Common myeloid progenitor, CD34-positive (primary cell): ENCODE measurements at regions not wholly inside any gene's neighbourhood (a gene's known extent, or its start where the extent isn't known, plus 50 kb on each side); places are given as distances from the start of the nearest gene placed in this dataset.

ENCODE experiments used
- CTCF ChIA-PET: fragments of 350-600 bp; sonication (Branson Sonifier 250); formaldehyde crosslinking; loops from one replicate; lab custom pipeline; 2021; ENCODE audit warnings: antibody characterized with exemption; lab: Charles Lee
- POLR2A ChIA-PET: fragments of 350-600 bp; sonication (Branson Sonifier 250); formaldehyde crosslinking; loops from one replicate; lab custom pipeline; 2021; ENCODE audit warnings: antibody characterized with exemption; lab: Charles Lee
- DNase-seq, 3 donors: peaks; one replicate each; pipeline versions ENCODE4 v3.0.0 to v3.0.0-alpha.2; 2013
- H3K27ac ChIP-seq, 2 experiments: 1 replicate in 1 of 2; 2 replicates in 1 of 2; pipeline ENCODE4 v1.7.0; 2013; ENCODE audit warnings: inconsistent platforms in 2 of 2, low read length in 2 of 2, mild to moderate bottlenecking in 2 of 2, low read depth in 1 of 2, moderate library complexity in 1 of 2; ENCODE audit not compliant: severe bottlenecking in 2 of 2, insufficient read depth in 1 of 2, poor library complexity in 1 of 2
- H3K27me3 ChIP-seq, 5 experiments: replicated peaks in 2 of 5; 1 replicate in 3 of 5; 2 replicates in 2 of 5; pipeline versions ENCODE4 v1.6.1 to v1.7.0; 2013; ENCODE audit warnings: low read length in 4 of 5, mild to moderate bottlenecking in 2 of 5, moderate library complexity in 2 of 5, inconsistent platforms in 1 of 5; ENCODE audit not compliant: insufficient read depth in 5 of 5, control insufficient read depth in 4 of 5
- H3K36me3 ChIP-seq, 4 experiments: 1 replicate in 2 of 4; 2 replicates in 2 of 4; pipeline versions ENCODE4 v1.6.1 to v1.7.0; 2013; ENCODE audit warnings: low read length in 3 of 4, control low read depth in 1 of 4, mild to moderate bottlenecking in 1 of 4; ENCODE audit not compliant: control insufficient read depth in 4 of 4, insufficient read depth in 4 of 4
- H3K4me1 ChIP-seq, 4 experiments: 1 replicate in 3 of 4; 2 replicates in 1 of 4; pipeline versions ENCODE4 v1.6.1 to v1.7.1; 2013; ENCODE audit warnings: low read length in 3 of 4, mild to moderate bottlenecking in 3 of 4, control low read depth in 1 of 4, inconsistent platforms in 1 of 4, moderate library complexity in 1 of 4; ENCODE audit not compliant: control insufficient read depth in 4 of 4, insufficient read depth in 4 of 4; ENCODE audit errors: control extremely low read depth in 1 of 4
- H3K4me3 ChIP-seq, 7 experiments: 1 replicate in 4 of 7; 2 replicates in 3 of 7; pipeline versions ENCODE4 v1.5.1 to v1.7.0; 2013; ENCODE audit warnings: mild to moderate bottlenecking in 7 of 7, low read length in 6 of 7, moderate library complexity in 6 of 7, inconsistent platforms in 2 of 7, low read depth in 2 of 7, control low read depth in 1 of 7; ENCODE audit not compliant: insufficient read depth in 4 of 7, control insufficient read depth in 1 of 7; ENCODE audit errors: extremely low read depth in 1 of 7
- H3K9me3 ChIP-seq, 5 experiments: 1 replicate in 4 of 5; 2 replicates in 1 of 5; pipeline versions ENCODE4 v1.6.1 to v1.7.1; 2013; ENCODE audit warnings: low read length in 4 of 5, mild to moderate bottlenecking in 2 of 5, inconsistent platforms in 1 of 5, low read depth in 1 of 5, moderate library complexity in 1 of 5; ENCODE audit not compliant: control insufficient read depth in 4 of 5, insufficient read depth in 2 of 5; ENCODE audit errors: control extremely low read depth in 1 of 5
- WGBS: methylation state at CpG from one replicate; pipeline ENCODE4 v1.1.5; 2013; ENCODE audit not compliant: insufficient coverage; 5-methylcytosine and 5-hydroxymethylcytosine counted together

DNA sequence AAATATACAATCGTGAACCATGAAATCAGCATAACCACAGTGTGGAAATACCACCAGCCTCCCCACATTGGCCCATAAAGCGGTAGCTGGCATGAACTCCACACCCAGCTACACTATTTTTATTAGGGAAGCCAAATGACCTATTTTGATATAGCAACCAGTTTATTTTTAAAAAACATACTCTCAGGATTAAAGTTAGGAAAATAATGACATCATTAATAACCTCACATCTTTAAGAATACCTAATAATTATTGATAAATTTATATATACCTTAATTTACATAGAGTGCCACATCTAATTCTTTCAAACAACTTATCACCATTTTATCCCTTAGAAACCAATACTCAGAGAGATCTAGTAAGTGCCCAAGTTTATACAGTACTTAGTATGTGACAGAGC, 692.0 kb upstream of the PKDCC start:
- no peaks in the 10 kb centered on the region for H3K27me3 ChIP-seq
- CTCF ChIA-PET, result no interaction called here
- H3K27ac ChIP-seq, result no peak overlapping the region
- POLR2A ChIA-PET, result no interaction called here
- H3K36me3 ChIP-seq, result no peaks in the 10 kb centered on the region
- DNase-seq, result no peak
- no peak overlapping the region for H3K4me3 ChIP-seq
- WGBS, result 100% methylated on average over 2 of the region's 2 CpGs
- no peaks in the 10 kb centered on the region for H3K4me1 ChIP-seq
- H3K9me3 ChIP-seq, result peaks cover 0 to 3% (median 0%) of the 10 kb centered on the region in 5 experiments

DNA sequence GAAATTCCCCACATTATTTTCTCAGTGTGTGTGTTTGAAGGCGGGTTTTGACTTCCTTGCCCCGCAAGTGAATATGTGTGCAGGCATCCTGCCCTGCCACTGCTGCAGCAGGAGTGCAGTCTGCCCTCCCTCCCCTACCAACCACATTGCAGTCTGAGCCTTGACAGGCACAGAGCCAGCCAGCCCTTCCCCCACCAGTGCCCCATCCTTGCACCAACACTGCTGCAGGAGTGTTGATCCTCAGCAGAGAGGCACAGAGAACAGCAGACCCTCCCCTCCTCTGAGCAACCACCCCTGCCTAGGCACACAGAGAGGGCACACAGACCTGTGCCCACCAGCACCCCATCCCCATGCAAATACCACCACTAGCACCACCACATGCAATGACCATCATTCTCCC, 683.0 kb upstream of the PKDCC start:
- no peak for DNase-seq
- Histone ChIP-seq H3K27me3 (no peaks in the 10 kb centered on the region), H3K4me1 (no peaks in the 10 kb centered on the region), H3K36me3 (no peaks in the 10 kb centered on the region), H3K4me3 (no peak overlapping the region), H3K9me3 (peaks cover 0 to 11% (median 7%) of the 10 kb centered on the region in 5 experiments), H3K27ac (no peak overlapping the region)
- ChIA-PET POLR2A (no interaction called here), CTCF (no interaction called here)
- no CpG with 5 or more reads among the region's 2 CpGs for WGBS

DNA sequence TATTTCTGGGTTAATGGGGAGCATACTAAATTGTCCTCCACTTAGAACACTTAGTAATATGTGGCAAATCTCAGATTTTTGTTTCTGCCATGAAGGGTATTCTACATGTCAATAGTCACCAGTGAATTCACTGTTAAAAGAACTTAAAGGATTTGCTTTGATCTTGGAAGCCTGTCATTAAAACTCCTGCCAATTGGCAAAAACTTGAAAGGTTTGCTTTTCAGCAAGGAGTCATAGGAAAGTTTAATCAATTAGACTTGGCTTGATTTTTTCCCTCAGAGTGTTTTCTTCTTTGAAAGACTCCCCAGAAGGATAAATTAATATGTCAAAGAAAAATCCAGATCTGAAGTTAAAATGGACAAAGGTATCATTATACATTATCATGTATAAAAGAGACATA, 671.9 kb upstream of the PKDCC start:
- CTCF ChIA-PET, result no interaction called here
- POLR2A ChIA-PET, result no interaction called here

DNA sequence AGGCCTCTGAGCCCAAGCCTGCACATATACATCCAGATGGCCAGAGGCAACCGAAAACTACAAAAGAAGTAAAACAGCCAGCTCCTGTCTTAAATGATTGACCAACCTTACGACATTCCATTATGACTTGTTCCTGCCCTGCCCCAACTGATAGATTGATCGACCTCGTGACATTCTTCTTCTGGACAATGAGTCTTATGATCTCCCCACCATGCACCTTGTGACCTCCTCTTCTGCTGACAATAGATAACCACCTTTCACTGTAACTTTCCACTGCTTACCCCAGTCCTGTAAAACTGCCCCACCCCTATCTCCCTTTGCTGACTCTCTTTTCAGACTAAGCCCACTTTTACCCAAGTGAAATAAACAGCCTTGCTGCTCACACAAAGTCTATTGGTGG, 670.0 kb upstream of the PKDCC start:
- no peaks in the 10 kb centered on the region for H3K9me3 ChIP-seq
- H3K4me3 ChIP-seq, result no peak overlapping the region
- POLR2A ChIA-PET, result no interaction called here
- WGBS, result 100% methylated on average over 4 of the region's 4 CpGs
- no peak for DNase-seq
- no peaks in the 10 kb centered on the region for H3K36me3 ChIP-seq
- no peaks in the 10 kb centered on the region for H3K27me3 ChIP-seq
- no peaks in the 10 kb centered on the region for H3K4me1 ChIP-seq
- H3K27ac ChIP-seq, result no peak overlapping the region
- CTCF ChIA-PET, result no interaction called here

More for the DNA sequence above, 671.9 kb upstream of the PKDCC start:
- H3K36me3 ChIP-seq, result no peaks in the 10 kb centered on the region
- DNase-seq, result no peak
- H3K27me3 ChIP-seq, result no peaks in the 10 kb centered on the region
- H3K27ac ChIP-seq, result no peak overlapping the region
- no peak overlapping the region for H3K4me3 ChIP-seq
- no peaks in the 10 kb centered on the region for H3K4me1 ChIP-seq
- peaks cover 0 to 12% (median 0%) of the 10 kb centered on the region in 5 experiments for H3K9me3 ChIP-seq

DNA sequence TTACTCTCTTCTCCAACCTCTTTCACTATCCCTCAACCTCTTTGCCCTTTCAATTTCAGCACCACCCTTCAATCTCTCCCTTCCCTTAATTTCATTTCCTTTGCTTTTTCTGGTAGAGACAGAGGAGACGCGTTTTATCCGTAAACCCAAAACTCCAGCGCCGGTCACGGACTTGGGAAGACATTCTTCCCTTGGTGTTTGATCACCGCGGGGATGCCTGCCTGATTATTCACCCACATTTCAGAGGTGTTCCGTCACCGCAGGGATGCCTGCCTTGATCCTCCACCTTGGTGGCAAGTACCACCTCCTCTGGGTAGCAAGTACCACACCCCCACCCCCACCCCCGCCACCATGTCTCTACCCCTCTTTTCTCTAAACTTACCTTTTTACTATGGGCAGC, 669.4 kb upstream of the PKDCC start:
- POLR2A ChIA-PET, result no interaction called here
- Histone ChIP-seq H3K27ac (no peak overlapping the region), H3K4me1 (no peaks in the 10 kb centered on the region), H3K9me3 (no peaks in the 10 kb centered on the region), H3K4me3 (no peak overlapping the region), H3K36me3 (no peaks in the 10 kb centered on the region), H3K27me3 (no peaks in the 10 kb centered on the region)
- WGBS, result 100% methylated on average over 4 of the region's 11 CpGs
- CTCF ChIA-PET, result no interaction called here
- DNase-seq, result no peak

DNA sequence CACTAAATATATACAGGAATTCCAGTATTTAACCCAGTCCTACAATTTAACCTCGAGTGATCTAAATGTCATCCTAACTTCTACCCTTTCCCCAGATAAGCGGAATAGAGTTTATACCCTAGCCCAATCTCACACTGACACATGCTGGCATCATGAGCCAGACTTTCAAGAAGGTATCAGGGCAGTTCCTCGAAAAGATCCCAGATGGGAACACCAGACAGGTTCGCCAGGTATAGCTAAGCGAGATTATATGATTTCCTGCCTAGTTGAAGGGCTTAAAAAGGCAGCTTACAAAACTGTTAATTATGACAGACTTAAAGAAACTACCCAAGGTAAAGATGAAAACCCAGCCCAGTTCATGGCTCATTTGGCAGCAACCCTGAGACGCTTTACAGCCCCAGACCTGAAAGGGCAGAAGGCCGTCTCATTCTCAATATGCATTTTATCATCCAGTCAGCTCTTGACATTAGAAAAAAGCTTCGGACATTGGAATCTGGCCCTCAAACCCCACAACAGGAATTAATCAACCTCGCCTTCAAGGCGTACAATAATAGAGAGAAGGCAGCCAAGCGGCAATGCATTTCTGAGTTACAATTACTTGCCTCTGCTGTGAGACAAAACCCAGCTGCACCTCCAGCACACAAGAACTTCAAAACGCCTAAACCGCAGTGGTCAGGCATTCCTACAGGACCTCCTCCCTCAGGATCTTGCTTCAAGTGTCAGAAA, 668.2 kb upstream of the PKDCC start:
- CTCF ChIA-PET, result no interaction called here
- no peak overlapping the region for H3K4me3 ChIP-seq
- WGBS, result 98% methylated on average over 13 of the region's 13 CpGs

DNA sequence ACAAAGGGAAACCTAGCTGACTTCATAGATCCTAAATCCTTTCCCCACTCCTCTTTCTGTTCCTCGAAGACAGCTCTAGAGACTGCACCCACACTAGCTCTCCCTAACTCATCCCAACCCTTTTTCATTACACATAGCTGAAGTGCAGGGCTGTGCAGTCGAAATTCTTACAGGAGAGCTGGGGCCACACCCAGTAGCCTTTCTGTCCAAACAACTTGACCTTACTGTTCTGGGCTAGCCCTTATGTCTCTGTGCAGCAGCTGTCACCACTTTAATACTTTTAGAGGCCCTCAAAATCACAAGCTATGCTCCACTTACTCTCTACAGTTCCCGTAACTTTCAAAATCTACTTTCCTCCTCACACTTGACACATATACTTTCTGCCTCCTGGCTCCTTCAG, 666.1 kb upstream of the PKDCC start:
- H3K9me3 ChIP-seq, result no peaks in the 10 kb centered on the region
- ChIA-PET CTCF (interaction anchor here (1.1 kb wide), 1 partner anchor 18 kb away, joined by 3 read pairs; no protein-coding TSS in a partner anchor), POLR2A (no interaction called here)
- H3K27ac ChIP-seq, result no peak overlapping the region
- no peaks in the 10 kb centered on the region for H3K4me1 ChIP-seq
- WGBS, result 94% methylated on average over 3 of the region's 3 CpGs
- no peaks in the 10 kb centered on the region for H3K27me3 ChIP-seq
- DNase-seq, result no peak
- H3K4me3 ChIP-seq, result no peak overlapping the region
- H3K36me3 ChIP-seq, result no peaks in the 10 kb centered on the region

More for the DNA sequence above, 668.2 kb upstream of the PKDCC start:
- DNase-seq, result no peak
- no peaks in the 10 kb centered on the region for H3K27me3 ChIP-seq
- no peak overlapping the region for H3K27ac ChIP-seq
- H3K36me3 ChIP-seq, result no peaks in the 10 kb centered on the region
- no peaks in the 10 kb centered on the region for H3K9me3 ChIP-seq
- POLR2A ChIA-PET, result no interaction called here
- no peaks in the 10 kb centered on the region for H3K4me1 ChIP-seq
